ENCODE measurements at regions not wholly inside any gene's neighbourhood (a gene's known extent, or its start where the extent isn't known, plus 50 kb on each side); places are given as distances from the start of the nearest gene placed in this dataset.

DNA sequence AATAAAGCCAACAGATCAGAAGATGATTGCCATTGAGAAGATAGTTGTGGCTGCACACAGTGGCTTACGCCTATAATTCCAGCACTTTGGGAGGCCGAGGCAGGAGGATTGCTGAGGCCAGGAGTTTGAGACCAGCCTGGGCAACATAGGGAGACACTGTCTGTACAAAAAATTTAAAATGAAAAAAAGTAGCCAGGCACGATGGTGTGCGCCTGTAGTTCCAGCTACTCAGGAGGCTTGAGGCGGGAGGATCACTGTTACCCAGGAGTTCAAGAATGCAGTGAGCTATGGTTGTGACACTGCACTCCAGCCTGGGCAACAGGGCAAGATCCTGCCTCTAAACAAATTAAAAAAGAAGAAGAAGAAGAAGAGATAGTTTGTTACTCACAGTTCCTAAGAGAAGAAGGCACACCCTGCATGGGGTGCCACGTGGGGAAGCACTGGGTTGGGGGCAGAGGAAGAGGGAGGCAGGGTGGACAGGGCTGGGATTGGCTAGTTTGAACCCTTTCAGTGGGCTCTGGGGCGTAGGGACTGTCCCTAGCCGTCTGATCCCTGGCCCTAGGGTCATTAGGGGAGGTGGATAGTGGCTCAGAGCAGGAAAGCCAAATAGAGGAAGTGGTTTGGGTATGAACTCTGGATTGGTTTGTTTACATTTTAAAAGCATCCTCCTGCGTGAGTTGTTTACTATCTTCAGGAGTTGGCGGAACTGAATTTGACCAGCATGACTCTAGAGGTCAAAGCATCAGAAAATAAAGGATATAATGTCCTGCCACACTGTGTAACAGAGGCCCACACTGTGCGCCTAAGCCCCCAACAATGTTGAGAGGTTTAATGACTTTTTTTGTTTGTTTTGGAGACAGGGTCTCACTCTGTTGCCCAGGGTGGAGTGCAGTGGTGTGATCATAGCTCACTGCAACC is 60.5 kb upstream of the MEDAG start:
- peak; percentile 36 for DNase-seq (ENCODE audit: low read depth)

DNA sequence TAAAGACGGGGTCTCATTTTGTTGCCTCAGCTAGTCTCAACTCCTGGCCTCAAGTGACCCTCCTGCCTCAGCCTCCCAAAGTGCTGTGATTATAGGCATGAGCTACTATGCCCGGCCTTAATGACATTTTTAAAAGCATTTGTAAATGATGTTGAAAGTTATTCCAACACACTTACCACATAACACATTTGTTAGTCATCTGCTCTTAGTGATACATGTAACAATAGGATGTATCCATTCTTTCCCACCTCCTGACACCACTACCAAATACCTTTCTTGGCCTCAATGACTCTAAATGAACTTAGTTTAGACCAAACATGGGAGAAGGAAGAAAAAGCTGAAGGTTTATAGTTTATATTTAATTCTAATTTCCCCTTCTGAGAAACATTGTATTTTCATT is 59.8 kb upstream of the MEDAG start:
- DNase-seq (ENCODE audit: low read depth): peak; percentile 86

GRCh38 chr13:30846866-30847265 is 59.2 kb upstream of the MEDAG start:
- no peak for DNase-seq (ENCODE audit: low read depth)

DNA sequence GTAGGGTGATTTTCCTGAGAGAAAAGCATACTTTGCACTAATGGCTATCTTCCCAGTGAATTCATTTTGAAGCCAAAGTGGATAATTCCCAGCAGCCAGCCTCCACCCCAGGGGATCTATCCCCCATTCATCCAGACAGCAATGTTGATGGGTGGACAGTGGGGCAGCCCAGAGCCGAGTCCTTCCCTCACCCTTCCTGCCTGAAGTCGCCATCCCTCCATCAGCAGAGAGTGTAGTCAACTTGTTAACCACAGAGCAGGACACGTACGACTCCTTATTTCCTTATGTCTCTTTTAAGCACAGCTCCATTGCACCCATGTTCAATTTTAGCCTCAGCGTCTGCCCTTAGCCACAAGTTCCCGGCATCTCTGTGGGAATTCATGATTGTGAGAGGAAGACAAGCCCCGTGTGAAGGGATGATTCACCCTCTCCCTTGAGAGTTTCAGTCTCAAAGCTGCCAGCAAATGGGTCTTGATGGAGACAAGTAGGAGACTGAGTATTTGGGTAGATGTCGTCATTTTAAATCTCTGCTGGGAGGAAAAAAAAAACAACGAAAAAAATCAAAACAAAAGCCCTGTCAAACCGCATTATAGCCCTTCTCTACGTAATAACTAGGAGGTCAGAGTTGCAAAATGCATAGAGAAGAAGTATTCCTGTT is 58.3 kb upstream of the MEDAG start:
- DNase-seq (ENCODE audit: low read depth): peak; percentile 99

DNA sequence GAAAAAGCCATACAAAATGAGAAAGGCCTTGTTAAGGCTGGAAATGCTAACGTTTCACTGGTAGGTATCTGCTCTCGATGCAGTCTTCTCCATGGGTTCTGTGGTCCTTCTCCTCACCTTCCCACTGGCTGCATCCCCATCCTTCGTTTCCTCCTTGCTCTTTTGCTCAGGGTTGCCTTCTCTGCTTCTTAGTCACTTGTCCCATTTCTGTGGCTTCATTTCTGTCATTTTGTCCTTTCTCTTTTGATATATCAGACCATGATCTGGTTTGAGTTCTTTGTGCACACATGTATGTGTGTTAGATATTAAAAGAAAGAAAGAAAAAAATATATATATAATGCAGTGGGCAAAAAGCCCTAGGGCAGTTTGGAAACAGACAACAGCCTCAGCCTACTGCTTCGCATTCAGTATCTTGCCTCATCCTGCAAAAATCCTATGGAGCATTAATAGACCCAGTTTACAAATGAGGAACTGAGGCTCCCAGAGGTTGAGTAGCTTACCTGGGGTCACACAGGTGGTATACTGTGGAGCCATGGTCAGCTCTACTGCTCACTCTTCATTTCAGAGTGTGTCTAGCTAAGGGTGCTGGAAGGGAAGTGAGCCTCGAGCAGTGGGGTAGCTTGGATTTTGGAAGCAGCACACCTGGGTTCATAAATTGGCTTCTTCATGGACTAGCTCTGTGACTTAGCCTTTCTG is 57.6 kb upstream of the MEDAG start:
- peak; percentile 15 for DNase-seq (ENCODE audit: low read depth)

DNA sequence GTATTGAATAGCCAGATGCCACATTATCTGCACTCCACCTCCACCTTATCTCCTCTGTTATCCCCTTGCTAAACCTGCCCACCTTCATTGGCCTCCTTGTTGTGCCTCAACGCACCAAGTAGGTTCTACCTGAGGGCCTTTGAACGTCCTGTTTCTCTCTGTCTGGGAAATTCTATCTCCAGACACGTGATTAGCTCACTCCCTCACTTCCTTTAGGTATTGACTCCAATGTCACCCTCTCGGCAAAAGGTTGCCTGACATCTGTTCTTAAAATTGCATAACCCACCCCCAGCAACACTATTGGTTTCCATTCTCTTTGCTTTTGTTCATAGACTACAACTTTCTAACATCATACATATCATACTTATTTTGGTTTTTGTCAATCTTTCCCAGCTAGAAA is 56.5 kb upstream of the MEDAG start:
- DNase-seq (ENCODE audit: low read depth): no peak

DNA sequence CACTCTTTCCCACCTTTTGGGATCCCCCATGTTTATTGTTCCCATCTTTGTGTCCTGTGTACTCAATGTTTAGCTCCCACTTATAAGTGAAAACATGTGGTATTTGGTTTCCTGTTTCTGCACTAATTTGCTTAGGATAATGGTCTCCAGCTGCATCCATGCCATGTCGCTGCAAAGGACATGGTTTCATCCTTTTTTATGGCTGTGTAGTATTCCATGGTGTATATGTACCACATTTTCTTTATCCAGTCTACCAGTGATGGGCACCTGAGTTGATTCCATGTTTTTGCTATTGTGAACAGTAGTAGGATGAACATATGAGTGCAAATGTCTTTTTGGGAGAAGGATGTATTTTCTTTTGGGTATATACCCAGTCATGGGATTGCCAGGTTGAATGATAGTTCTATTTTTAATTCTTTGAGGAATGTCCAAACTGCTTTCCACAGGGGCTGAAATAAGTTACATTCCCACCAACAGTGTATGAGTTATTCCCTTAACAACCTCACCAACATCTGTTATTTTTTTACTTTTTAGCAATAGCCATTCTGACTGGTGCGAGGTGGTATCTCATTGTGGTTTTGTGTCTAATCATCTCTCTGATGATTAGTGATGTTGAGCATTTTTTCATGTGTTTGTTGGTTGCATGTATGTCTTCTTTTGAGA is 55.7 kb upstream of the MEDAG start:
- DNase-seq (ENCODE audit: low read depth): peak; percentile 46

DNA sequence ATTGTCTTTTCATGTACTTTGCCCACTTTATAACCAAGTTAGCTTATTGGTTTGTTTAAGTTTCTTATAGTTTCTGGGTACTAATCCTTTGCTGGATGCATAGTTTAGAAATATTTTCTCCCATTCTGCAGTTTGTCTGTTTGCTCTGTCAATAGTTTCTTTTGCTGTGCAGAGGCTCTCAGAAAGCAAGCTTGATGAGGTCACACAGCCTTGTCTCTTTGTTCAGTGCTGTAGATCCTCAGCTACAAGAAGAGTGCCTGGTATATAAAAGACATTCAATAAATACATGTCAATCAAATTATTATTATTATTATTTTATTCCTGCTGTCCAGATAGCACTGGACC is 55.2 kb upstream of the MEDAG start:
- no peak for DNase-seq (ENCODE audit: low read depth)

- no peak for DNase-seq (ENCODE audit: low read depth)
These were observed 54.4 kb upstream of the MEDAG start for GRCh38 chr13:30851697-30852096.

DNA sequence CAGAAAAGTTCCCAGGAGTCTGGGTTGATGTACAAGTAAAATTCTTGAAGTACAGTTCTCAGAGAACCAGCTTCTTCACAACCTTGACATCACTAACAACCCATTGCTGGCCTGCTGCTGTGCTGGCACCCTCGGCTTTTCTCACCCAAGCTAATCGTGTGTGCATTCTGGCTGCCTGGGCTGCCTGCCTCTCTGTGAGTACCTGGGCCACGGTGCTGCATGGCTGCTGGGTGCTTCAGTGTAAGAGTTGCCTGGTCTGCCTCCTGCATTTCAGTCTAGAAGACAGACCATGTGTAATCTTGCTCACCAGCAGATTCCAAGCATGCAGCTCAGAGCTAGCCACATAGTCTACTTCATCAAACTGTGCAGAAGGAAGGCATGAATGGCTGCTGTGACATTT is 50.5 kb upstream of the MEDAG start:
- DNase-seq (ENCODE audit: low read depth): no peak

DNA sequence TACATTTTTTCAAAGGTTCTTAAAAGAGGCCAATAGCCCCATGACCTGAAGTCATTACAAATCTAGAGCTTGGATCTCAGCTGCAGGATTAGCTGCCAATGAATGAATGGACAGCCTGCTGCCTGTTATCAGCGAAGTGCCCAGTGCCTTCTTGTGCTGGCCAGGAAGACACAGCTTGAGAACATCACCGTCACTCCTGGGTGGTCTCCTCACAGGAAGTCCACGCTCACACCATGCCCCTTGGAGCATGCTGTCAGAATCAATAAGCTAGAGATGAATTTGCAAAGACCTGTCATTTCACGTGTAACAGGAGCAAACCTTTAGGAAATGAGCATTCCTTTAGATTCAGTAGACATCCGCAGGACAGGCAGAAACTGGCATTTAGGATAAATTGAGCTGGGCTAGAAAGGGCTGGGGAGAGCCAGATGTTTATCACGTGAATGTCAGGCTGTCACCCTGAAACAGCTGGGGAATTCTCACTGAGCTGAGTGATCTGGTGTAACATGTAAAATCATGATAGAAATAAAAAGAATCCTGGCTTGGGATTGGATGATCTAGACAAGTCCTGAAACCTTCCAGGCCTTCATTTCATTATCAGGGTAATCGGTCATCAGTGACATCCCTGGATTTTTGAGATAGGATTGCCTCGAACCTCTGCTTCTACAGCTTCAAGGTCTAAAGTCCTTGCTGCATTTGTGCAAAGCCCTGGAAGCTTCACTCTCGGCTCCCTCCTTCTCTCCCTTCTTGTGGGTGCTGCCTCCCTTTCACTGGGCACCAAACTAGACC is 49.9 kb upstream of the MEDAG start:
- no peak for DNase-seq (ENCODE audit: low read depth)
